HG02870 (cell line): ENCODE measurements at regions not wholly inside any gene's neighbourhood (a gene's known extent, or its start where the extent isn't known, plus 50 kb on each side); places are given as distances from the start of the nearest gene placed in this dataset.

Experiments used
- ATAC-seq: cut with Tn5 transposase; IDR thresholded peaks from one replicate; pipeline ENCODE4 v1.9.1; 2021; ENCODE audit warnings: mild to moderate bottlenecking, moderate library complexity; ENCODE audit not compliant: unreplicated experiment

- no peak for ATAC-seq
Observed at GRCh38 chrX:40457406-40457805, 123.4 kb upstream of the ATP6AP2 start.

GRCh38 chrX:40452031-40452430 lies 128.7 kb upstream of the ATP6AP2 start:
- no peak for ATAC-seq

GRCh38 chrX:40449956-40450706 lies 130.6 kb upstream of the ATP6AP2 start:
- ATAC-seq: no peak

- no peak for ATAC-seq
Observed at GRCh38 chrX:40449396-40449795, 131.4 kb upstream of the ATP6AP2 start.

GRCh38 chrX:40448793-40449192 lies 132.0 kb upstream of the ATP6AP2 start:
- ATAC-seq: no peak

- no peak for ATAC-seq
Observed at GRCh38 chrX:40446921-40447320, 133.8 kb upstream of the ATP6AP2 start.

GRCh38 chrX:40445691-40446090 lies 135.1 kb upstream of the ATP6AP2 start:
- no peak for ATAC-seq

- ATAC-seq: no peak
Observed at GRCh38 chrX:40444798-40445496, 135.8 kb upstream of the ATP6AP2 start.

GRCh38 chrX:40444133-40444532 lies 136.6 kb upstream of the ATP6AP2 start:
- no peak for ATAC-seq

GRCh38 chrX:40440866-40441265 lies 139.9 kb upstream of the ATP6AP2 start:
- no peak for ATAC-seq

- no peak for ATAC-seq
Observed at GRCh38 chrX:40439625-40440532, 140.9 kb upstream of the ATP6AP2 start.

GRCh38 chrX:40437348-40437747 lies 143.4 kb upstream of the ATP6AP2 start:
- no peak for ATAC-seq

- ATAC-seq: no peak
Observed at GRCh38 chrX:40434947-40435346, 145.8 kb upstream of the ATP6AP2 start.

- ATAC-seq: no peak
Observed at GRCh38 chrX:40434443-40434842, 146.3 kb upstream of the ATP6AP2 start.

- ATAC-seq: no peak
Observed at GRCh38 chrX:40433160-40433559, 147.6 kb upstream of the ATP6AP2 start.

GRCh38 chrX:40424259-40424658 lies 156.5 kb upstream of the ATP6AP2 start:
- no peak for ATAC-seq

GRCh38 chrX:40423299-40423698 lies 157.5 kb upstream of the ATP6AP2 start:
- no peak for ATAC-seq

GRCh38 chrX:40422021-40422420 lies 158.7 kb upstream of the ATP6AP2 start:
- ATAC-seq: no peak

GRCh38 chrX:40420899-40421729 lies 159.7 kb upstream of the ATP6AP2 start:
- peak; percentile 47 for ATAC-seq

- no peak for ATAC-seq
Observed at GRCh38 chrX:40418813-40419195, 162.0 kb upstream of the ATP6AP2 start.
